ENCODE measurements at regions not wholly inside any gene's neighbourhood (a gene's known extent, or its start where the extent isn't known, plus 50 kb on each side); places are given as distances from the start of the nearest gene placed in this dataset.

DNA sequence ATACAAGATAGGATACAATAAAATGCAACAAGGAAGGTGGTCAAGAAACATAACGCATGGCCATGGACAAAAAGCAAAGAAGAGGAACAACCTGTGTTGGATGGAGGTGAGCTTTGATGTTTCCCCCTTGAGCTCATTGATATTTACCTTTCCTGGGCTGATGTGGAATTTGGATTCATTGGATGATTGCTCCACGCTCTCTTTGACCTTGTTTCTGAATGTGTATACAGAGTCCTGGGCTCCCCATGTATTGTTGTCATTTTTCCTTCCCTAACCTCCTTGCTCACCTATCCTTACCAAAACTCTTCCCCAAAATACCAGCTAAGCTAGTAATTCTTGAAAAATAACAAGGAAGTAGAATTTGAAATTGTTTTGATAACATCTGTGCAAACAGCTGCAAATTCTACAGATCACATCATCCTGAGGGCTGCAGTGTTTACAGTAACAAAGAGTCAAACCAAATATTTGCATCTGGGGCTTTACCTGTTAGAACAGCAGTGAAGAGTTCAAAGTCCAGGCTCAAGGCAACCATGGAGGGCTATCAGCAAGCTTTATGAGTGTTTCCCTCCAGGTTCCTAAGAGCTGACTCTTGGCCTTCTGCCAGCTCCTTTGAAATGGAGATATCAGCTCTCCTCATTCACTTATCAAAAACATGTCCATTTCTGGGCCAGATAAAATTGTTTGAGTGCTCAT is 214.3 kb upstream of the MARCKS start:
- no peak for DNase-seq

DNA sequence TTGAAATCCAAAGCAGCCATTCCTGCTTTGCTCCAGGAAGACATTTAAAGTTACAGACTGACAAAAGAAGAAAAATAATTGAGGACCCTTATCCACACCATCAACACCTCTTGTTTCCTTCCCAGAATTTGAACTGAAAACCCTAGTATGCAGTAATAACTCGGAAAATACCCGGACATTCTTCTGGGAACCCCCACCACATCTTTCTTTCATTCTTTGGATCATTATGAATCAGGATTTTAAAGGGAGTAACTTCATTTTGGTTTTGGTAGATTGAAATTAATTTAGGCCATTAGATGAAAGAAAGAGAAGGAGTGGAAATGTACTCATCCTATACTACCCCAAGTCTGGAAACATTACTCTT is 213.8 kb upstream of the MARCKS start:
- DNase-seq, result no peak

DNA sequence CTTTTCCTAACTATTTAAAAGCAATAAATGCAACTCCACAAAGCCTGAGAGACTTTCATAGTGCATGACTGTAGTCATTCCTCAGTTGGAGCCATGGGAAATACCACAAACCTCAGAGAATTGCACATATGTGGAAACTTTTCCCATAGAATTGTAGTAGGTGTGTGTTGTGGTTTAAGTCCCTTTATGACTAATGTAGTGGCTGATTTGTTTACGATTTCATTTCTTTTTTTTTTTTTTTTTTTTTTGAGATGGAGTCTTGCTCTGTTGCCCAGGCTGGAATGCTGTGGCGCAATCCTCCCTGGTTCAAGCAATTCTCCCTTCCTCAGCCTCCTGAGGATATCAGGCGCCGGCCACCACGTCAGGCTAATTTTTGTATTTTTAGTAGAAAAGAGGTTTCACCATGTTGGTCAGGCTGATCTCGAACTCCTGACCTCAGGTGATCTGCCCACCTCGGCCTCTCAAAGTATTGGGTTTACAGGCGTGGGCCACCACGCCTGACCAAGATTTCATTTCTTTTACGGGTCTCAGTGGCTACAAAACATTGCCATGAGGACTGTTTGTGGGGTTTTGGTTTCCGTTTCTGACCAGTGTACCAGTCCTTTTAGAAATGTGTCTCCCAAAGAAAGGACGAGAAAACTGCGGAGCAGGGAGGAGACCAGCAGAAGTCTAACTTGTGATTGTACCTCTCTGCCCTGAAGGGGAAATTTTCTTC is 212.1 kb upstream of the MARCKS start:
- DNase-seq, result no peak

DNA sequence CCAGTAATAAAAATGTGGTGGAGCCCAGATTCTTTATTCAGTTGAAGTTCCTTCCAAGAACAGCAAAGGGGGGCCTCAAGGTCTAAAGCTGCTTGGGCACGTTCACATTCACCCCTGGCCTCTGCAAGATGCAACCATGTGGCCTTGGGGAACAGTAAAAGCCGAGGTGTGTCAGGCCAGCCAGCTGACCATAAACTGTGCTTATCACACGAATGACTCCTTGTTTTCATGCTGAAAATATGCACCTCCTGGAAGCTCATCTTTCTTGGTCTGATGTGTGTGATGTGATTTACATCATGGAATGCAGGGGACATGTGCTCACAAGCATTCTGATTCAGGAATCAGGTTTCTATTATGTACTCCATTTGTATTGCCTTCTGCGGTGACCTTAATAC is 211.6 kb upstream of the MARCKS start:
- DNase-seq, result no peak

DNA sequence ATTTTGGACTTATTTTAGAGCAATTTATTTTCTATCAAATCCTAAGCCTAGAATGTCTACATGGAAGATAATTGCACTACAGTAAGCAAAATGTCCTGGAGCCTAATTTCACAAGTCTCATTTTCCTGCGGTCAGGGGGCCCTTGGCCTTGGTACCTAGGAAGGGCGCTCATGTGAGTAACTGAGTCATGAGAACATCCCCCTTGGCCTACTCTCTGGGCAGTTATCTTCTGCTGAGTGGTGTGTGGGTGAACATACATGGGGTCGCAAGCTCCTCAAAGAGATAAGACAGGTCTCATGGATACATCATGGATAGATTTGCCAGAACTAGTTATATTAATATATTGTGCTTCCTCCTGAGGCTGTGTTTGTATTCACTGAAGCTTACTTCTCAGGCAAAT is 211.2 kb upstream of the MARCKS start:
- DNase-seq, result no peak

DNA sequence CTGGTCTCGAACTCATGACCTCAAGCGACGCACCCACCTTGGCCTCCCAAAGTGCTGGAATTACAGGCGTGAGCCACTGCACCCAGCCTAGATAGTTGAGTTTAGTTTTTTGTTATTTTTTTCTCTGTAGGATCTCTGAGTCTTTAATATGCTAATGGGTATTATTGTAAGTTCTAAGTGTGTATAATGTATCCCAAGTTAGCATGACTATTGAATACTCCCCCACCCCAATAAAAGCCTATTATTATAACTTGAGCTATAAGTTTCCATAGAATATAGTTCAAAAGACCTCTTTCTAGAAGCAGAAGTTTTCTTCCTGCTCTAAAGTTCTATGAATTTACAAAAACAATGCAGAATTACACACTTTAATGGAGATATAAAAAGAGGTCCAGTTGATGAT is 210.4 kb upstream of the MARCKS start:
- no peak for DNase-seq

DNA sequence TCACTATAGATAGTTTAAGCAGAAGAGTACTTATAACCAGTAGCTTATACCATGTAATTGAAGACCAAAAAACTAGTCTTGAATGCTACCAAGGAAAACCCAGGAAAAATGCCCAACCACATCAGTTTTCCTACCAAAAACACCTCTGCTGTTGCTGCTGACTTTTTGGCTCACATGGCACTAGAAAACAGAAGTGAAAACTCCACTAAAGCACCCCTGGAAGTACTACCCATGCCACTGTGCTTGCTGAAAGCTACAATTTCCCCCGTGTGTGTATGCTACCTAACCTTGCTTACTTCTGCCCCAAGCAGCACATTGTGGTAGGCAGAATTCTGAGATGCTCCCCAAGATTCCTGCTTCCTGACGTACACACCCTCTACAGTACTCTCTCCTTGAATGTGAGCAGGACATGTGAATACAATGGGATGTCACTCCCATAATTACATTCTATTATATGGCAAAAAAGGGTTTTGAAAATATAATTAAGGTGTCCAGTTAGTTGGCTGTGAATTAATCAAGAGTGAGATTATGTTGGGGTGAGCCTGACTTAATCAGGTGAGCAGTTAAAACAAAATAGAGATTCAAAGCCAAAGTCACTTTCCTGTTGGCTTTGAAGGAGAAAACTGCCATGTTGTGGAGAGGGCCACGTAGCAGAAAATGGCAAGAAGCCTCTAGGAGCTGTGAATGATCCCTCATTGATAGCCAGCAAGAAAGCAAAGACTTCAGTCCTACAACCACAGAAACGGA is 209.8 kb upstream of the MARCKS start:
- no peak for DNase-seq

DNA sequence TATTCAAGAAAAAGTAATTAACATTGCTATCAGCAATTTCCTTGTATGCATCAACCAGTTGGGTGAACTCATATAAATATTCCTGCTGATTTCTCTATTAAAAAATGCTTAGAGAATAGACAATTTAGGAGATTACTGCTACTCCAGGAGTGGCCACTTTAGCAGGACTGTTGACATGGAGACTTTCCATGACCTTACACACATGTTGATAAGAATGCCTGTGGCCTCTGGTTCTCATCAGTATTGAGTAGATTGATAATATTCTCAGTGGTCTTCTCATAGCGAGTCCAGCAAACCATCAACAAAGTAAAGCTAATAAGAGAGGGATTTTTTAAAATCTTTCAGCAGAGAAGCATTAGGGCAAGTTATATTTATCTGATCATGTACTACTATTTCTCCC is 208.4 kb upstream of the MARCKS start:
- DNase-seq, result no peak

DNA sequence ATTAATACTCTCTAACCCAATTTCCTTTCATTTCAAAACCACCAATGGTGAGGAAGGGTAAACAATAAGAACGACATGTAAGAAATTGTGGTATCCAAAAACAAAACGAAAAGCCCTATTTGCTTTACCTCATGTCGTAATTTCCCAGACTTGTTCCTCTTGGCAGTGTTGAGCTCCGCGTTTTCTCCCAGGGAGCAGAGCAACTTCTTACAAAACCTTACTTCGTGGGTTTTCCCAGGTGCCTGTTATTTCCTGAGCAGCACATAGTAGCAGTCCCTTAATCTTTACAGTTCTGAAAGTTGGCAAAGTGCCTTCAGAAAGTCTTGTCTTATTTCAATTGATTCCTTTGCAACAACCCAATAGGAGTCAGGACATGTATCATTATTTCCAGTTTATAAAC is 207.9 kb upstream of the MARCKS start:
- no peak for DNase-seq

DNA sequence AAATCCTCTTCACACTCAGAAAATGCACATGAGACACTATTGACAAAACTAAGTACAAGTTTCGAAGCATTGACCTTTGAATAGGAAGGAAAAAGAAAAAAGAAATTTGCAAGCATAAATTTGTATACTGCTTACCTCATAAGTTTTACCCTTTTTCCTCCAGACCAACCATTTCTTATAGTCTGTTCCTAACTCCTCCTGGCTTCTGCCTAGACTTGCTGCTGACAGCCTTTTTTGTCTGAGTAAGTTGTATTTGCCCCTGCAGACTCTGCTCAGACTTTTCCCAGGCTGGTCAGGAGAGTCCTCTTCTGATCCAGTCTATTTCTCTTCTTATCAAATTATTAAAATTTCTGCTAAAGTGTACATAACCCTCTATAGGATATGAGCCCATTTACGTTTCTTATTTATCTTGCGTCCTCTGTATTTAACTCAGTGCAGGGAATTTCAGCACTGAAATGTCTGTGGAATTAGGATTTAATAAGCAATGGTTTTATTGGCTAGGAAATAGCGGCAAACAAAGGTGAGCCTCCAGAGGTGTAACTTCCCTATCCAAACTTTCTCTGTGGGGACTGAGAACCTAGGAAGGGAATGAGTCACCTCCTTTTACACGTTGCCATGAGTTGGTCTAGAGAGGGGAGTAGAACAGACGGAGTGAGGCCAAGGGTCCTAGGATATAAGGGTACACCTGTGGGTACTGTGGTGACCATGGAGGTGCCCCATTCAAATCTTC is 207.1 kb upstream of the MARCKS start:
- no peak for DNase-seq

DNA sequence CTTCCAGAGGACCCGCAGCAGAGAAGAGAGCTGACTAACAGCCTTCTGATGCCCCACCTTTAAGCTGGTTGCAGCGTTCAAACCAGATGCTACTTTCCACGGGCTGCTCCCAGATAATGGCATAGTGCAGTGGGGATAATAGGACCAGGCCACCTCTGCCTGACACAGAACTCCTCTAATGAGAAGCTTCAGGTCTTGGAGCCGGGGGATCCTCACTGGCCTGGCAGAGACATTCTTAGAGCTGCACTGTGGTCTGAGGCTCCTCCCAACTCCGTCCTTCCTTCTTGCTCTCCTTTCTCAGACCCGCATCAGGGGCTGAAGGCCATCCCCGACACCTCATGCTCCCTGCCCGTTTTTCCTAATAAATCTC is 206.6 kb upstream of the MARCKS start:
- no peak for DNase-seq

DNA sequence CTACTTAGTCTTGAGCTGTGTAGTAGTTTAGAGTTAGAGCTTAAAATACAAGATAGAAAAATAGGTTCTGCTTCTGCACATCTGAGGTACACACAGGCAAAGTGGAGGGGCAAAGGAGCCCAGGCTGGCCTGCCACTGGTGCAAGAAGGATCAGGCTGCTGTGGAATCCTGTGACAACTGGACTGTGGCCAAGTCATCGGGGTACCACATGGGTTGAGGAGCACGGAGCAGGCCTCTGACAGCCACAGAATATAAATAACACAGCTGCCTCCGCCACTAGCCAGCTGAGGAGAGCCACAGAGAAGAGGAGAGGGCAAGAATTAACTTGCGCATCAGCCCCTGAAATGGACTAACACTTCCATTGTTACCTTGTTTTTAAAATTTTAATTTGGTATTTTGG is 206.0 kb upstream of the MARCKS start:
- DNase-seq, result no peak

DNA sequence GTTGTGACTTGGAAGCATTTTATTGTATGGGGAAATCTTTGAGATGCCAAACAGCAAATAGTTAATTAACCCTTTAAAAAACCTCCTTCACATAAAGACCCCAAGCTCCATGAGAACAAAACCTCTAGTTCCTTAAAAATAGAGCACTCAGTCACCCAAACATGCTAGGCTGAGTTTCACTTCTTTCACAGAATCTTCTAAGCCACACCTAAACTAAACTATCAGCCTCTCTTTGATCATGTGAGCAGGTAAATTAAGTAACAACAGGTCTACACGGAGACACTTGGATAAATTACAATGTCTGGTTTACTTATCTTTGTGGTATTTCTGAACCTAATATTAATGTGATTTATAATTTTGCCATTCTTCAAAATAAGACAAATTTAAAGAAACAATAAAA is 205.2 kb upstream of the MARCKS start:
- no peak for DNase-seq

DNA sequence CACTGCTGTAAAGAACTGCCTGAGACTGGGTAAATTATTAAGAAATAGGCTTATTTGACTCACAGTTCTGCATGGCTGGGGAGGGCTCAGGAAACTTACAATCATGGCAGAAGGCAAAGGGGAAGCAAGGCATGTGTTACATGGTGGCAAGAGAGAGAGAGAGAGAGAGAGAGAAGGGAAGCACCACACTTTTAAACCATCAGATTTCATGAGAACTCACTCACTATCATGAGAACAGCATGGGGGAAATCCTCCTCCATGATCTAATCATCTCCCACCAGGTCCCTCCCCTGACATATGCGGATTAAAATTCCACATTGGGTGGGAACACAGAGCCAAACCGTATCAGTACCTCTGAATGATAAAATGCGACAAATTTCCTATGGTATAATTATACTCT is 203.9 kb upstream of the MARCKS start:
- no peak for DNase-seq

DNA sequence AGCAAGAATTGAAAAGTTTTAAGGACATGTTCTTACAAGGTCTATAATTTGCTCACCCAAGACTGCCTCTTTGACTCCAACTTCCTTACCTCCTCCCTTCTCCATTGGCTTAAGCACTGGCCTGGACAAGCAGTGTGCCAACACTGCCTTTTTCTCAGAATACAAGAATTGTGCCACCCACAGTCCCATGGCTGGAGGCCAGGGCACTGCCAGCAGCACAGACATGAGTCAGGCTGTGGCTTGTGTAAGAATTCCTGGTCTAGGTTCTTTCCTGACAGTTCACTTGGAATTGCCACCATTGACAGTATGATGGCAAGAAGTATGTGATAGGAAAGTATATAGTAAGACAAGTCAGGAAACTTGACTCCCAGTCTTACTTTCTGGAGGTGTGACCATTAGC is 202.7 kb upstream of the MARCKS start:
- DNase-seq, result no peak

DNA sequence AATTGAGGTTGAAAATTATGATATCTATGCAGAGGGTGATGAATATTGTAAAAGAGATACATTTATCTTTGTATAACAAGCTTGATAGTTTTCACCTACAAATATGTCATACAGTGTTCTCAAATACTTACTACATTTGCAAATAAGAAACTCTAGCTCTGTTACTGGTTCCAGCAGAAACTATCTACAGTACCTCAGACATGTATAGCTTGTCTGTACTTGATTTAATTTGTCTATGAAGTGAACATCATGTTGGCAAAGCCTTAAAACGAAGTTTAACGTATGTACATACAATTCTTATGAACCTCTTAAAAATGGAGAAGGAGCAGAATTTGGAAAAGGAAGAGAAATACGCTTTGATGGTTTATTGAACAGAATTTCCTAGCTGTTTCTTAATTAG is 201.4 kb upstream of the MARCKS start:
- no peak for DNase-seq

DNA sequence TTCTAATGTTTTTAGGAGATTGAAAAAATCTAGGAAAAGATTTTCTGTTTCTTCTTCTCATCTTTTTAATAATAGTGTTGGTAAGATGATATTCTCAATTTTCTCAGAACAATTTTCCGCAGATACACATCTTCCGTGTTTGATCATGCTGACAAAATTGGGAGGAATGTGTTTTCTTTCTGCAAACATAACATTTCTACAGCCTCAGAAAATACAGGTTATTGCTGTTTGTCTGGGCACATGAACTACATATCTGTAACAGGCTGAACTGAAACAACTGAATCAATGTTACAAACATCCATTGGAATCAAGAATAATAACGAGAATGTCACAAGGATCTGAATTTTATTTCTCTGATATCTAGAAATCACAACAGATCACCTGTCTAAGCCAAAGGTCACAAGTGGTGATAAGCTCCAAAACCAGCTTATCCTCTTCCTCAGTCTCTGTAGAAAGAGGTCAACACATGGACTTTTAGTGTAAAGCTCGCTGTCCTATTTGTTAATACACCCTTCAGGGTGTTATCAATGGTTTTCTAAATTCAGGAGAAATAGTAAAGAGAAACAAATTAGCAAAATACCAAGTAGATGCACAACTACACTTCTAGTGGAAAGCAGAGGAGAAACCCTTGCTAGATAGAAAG is 197.3 kb upstream of the MARCKS start:
- DNase-seq, result no peak

DNA sequence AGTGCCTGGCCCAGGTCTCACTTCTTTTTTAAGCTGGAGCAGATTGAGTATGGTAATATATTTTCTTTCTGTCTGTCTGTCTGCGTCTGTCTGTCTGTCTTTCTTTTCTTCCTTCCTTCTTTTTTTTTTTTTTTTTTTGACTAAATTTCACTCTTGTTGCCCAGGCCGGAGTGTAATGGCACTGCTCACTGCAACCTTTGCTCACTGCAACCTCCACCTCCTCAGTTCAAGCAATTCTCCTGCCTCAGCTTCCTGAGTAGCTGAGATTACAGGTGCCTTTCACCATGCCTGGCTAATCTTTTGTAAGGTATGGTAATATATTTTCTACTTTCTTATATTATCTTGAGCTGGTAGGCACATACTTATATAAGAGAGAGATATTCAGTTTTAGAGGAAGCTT is 196.3 kb upstream of the MARCKS start:
- no peak for DNase-seq

DNA sequence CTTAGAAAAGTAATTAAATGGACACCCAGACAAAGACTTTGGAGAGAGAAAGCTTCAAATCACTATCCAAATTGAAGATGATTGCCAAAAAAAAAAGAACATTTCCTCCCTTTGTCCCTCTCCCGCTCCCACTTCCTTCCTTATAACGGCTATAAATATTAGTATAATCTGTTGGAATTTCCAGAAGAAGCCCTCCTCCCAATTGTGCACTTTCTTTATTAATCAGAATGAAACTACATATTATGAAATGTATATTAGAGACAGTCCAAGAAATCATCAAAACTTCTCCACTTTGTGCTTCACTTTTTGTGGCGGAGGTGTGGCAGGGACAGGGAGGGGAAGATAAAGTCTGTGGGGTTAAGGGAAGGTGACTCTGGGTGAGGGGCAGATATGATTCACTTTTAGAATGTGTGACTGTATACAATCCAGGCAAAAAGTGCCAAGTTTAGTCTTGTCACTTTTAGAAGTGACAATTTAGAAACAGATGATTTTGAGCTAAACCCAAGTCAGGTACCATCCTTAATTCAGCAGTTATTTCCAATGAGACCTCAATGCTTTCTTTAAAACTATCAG is 195.0 kb upstream of the MARCKS start:
- no peak for DNase-seq

DNA sequence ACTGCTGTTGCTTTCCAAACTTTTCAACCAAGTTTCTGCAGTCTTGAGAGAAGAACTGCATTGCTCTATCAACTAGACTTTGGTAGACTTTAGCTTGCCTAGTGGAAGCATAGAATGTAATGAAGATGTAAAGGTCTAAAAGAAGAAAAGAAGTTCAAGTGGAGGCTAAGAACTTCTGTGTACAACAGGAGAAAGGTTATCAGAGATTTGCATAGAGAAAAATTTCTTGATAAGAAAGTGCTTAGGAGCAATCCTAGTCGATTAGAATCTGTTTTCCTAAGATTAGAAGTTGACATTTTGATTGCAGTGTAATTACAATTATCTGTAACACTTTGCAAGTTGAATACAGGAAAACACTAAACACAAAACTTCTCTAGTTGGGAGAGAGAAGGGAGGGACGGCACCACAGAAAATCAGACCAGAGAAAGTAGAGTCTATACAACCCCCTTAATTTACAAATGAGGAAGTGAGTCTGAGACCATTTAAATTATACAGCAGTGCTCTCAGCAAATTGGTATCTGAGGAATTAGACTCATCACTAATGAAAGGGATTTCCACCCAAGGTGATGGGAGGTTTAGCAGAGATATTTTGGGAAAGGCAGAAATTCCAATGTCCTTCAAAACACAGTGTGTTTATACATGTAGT is 194.3 kb upstream of the MARCKS start:
- no peak for DNase-seq

DNA sequence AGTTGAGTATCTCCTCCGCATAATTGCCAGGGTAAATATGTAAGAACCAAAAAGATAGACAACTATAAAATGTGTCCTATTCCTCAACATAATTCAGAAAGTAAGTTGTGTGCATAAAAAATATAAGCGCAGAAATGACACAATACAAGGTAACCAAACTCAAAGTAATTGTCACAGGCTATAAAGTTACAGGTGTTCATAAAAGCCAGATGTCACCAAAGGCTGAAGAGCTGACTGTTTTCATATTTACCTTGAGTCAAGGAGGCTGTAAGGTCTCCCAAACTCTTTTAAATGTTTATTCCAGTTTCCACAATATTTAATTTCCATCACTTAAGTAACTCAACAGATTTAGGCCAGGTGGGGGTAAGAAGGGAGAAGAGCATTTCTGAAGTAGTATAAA is 192.2 kb upstream of the MARCKS start:
- no peak for DNase-seq

All from renal pelvis (tissue), 1 donor.